HG02973 (cell line): ENCODE measurements at regions not wholly inside any gene's neighbourhood (a gene's known extent, or its start where the extent isn't known, plus 50 kb on each side); places are given as distances from the start of the nearest gene placed in this dataset.

ENCODE experiments used
- ATAC-seq: cut with Tn5 transposase; IDR thresholded peaks from one replicate; pipeline ENCODE4 v1.9.1; 2021; ENCODE audit warnings: moderate library complexity; ENCODE audit not compliant: unreplicated experiment

- no peak for ATAC-seq
Measured at GRCh38 chr10:128520211-128520815, 394.1 kb upstream of the MKI67 start.

- no peak for ATAC-seq
Measured at GRCh38 chr10:128522551-128523308, 396.5 kb upstream of the MKI67 start.

- no peak for ATAC-seq
Measured at GRCh38 chr10:128525444-128525843, 399.2 kb upstream of the MKI67 start.

- no peak for ATAC-seq
Measured at GRCh38 chr10:128525936-128526335, 399.7 kb upstream of the MKI67 start.

- ATAC-seq = no peak
Measured at GRCh38 chr10:128526791-128527375, 400.7 kb upstream of the MKI67 start.

- no peak for ATAC-seq
Measured at GRCh38 chr10:128527711-128528110, 401.5 kb upstream of the MKI67 start.

- ATAC-seq = no peak
Measured at GRCh38 chr10:128528167-128528566, 401.9 kb upstream of the MKI67 start.

- ATAC-seq = no peak
Measured at GRCh38 chr10:128528781-128529180, 402.6 kb upstream of the MKI67 start.

- ATAC-seq = no peak
Measured at GRCh38 chr10:128529225-128529624, 403.0 kb upstream of the MKI67 start.

- ATAC-seq = no peak
Measured at GRCh38 chr10:128530301-128530700, 404.1 kb upstream of the MKI67 start.

GRCh38 chr10:128530946-128531345, 404.7 kb upstream of the MKI67 start:
- ATAC-seq = no peak

GRCh38 chr10:128534686-128535085, 408.5 kb upstream of the MKI67 start:
- ATAC-seq = no peak

- ATAC-seq = no peak
Measured at GRCh38 chr10:128536259-128536658, 410.0 kb upstream of the MKI67 start.

GRCh38 chr10:128537834-128538330, 411.7 kb upstream of the MKI67 start:
- ATAC-seq = no peak

GRCh38 chr10:128538671-128539070, 412.4 kb upstream of the MKI67 start:
- no peak for ATAC-seq

GRCh38 chr10:128539510-128540127, 413.4 kb upstream of the MKI67 start:
- no peak for ATAC-seq

- no peak for ATAC-seq
Measured at GRCh38 chr10:128540128-128540762, 414.0 kb upstream of the MKI67 start.

- no peak for ATAC-seq
Measured at GRCh38 chr10:128540781-128541761, 414.8 kb upstream of the MKI67 start.

- no peak for ATAC-seq
Measured at GRCh38 chr10:128541926-128542475, 415.8 kb upstream of the MKI67 start.

- no peak for ATAC-seq
Measured at GRCh38 chr10:128542659-128543058, 416.4 kb upstream of the MKI67 start.
